Progenitor cell of endocrine pancreas (in vitro differentiated cells): ENCODE measurements at regions not wholly inside any gene's neighbourhood (a gene's known extent, or its start where the extent isn't known, plus 50 kb on each side); places are given as distances from the start of the nearest gene placed in this dataset.
"Not testable (repeated sequence)": the region's sequence is repeated elsewhere in the genome, so short reads cannot be mapped to it uniquely, and the experiment has no call there.

Experiments
- DNase-seq: peaks from one replicate; pipeline ENCODE4 v3.0.0; 2021; ENCODE audit warnings: low spot score; ENCODE audit not compliant: unreplicated experiment
- H3K27ac Mint-ChIP-seq: 2 replicates; pipeline ENCODE4 v1.8.0; 2021; ENCODE audit warnings: mild to moderate bottlenecking, moderate library complexity, mixed read lengths
- H3K27me3 Mint-ChIP-seq: 2 replicates; pipeline ENCODE4 v1.8.0; 2021; ENCODE audit warnings: mixed read lengths
- H3K36me3 Mint-ChIP-seq: 2 replicates; pipeline ENCODE4 v1.8.0; 2022; ENCODE audit warnings: mixed read lengths; ENCODE audit not compliant: insufficient read depth
- H3K4me1 Mint-ChIP-seq: 2 replicates; pipeline ENCODE4 v1.8.0; 2021; ENCODE audit warnings: low read depth, mixed read lengths
- H3K4me3 Mint-ChIP-seq: 2 replicates; pipeline ENCODE4 v1.8.0; 2021; ENCODE audit warnings: low read depth, mild to moderate bottlenecking, moderate library complexity, mixed read lengths
- H3K9me3 Mint-ChIP-seq: 2 replicates; pipeline ENCODE4 v1.8.0; 2021; ENCODE audit warnings: low read depth, mixed read lengths

DNA sequence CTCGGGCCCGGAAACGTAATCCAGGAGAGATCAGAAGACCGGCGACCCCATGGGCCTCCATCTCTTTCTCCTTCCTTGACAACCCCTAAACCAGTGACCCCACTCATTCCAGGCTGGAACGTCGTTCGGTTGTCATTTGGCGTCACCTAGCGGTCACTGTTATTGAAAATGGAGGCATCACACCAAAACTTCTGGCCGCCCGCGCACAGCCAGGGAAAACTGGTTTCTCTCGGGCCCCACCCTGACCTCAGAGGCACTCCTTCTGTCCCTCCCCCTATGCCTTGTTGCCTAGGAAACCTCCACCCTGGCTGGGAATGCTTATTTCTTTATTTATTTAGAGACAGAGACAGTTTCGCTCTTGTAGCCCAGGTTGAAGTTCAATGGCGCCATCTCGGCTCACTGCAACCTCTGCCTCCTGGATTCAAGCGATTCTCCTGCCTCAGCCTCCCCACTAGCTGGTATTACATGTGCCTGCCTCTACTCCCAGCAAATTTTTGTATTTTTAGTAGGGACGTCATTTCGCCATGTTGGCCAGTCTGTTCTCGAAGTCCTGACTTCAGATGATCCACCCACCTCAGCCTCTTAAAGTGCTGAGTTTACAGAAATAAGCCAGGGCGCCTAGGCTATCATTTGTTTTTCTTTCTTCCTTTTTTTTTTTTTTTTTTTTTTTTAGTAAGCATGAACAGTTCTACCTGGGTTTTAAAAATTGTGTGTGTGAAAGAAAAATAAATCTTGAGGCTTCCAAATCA, 2144.1 kb upstream of the TPTE start:
- H3K4me1 Mint-ChIP-seq, DNase-seq, H3K4me3 Mint-ChIP-seq, H3K27me3 Mint-ChIP-seq, H3K36me3 Mint-ChIP-seq, H3K9me3 Mint-ChIP-seq, H3K27ac Mint-ChIP-seq: not testable (repeated sequence)

DNA sequence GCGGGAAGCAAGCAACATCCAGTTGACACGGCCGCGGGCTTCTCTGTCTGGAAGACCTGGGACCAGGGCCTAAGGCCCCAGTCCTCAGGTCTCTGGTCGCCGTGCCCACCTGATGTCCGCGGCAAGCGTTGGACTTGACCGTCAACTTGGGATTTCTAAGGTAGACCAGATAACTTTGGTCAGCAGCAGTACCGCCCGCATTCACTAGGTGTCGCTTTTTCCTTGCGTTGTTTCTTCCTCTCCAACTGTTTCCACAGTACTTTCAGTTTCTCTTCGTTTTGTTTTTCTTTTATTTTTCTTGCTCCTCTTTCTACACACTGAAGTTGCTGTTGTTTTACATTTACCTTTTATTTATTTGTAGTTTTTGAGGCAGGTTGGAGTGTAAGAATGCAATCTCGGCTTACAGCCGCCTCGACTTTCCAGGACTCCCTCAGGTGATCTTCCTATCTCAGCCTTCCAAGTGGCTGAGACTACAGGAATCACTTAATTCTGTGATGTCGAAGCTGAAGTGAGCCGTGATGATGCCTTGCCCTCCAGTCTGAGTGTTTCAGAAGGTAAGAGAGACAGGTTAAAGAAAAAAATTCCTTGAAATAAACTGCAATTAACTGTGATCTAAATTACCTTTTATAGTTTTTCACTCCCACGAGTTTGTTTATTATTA, 2140.8 kb upstream of the TPTE start:
- H3K27me3 Mint-ChIP-seq, H3K27ac Mint-ChIP-seq, H3K4me3 Mint-ChIP-seq, H3K4me1 Mint-ChIP-seq, H3K9me3 Mint-ChIP-seq, DNase-seq, H3K36me3 Mint-ChIP-seq: not testable (repeated sequence)

DNA sequence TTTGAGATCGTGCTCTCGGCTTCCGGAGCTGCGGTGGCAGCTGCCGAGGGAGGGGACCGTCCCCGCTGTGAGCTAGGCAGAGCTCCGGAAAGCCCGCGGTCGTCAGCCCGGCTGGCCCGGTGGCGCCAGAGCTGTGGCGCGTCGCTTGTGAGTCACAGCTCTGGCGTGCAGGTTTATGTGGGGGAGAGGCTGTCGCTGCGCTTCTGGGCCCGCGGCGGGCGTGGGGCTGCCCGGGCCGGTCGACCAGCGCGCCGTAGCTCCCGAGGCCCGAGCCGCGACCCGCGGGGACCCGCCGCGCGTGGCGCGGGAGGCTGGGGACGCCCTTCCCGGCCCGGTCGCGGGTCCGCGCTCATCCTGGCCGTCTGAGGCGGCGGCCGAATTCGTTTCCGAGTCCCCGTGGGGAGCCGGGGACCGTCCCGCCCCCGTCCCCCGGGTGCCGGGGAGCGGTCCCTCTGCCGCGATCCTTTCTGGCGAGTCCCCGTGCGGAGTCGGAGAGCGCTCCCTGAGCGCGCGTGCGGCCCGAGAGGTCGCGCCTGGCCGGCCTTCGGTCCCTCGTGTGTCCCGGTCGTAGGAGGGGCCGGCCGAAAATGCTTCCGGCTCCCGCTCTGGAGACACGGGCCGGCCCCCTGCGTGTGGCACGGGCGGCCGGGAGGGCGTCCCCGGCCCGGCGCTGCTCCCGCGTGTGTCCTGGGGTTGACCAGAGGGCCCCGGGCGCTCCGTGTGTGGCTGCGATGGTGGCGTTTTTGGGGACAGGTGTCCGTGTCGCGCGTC, 2133.0 kb upstream of the TPTE start:
- H3K9me3 Mint-ChIP-seq, H3K4me3 Mint-ChIP-seq: not testable (repeated sequence)

DNA sequence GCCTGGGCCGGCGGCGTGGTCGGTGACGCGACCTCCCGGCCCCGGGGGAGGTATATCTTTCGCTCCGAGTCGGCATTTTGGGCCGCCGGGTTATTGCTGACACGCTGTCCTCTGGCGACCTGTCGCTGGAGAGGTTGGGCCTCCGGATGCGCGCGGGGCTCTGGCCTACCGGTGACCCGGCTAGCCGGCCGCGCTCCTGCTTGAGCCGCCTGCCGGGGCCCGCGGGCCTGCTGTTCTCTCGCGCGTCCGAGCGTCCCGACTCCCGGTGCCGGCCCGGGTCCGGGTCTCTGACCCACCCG, 2132.5 kb upstream of the TPTE start:
- H3K27me3 Mint-ChIP-seq, H3K27ac Mint-ChIP-seq, H3K4me3 Mint-ChIP-seq, H3K9me3 Mint-ChIP-seq, H3K36me3 Mint-ChIP-seq, DNase-seq, H3K4me1 Mint-ChIP-seq: not testable (repeated sequence)

More for the DNA sequence above, 2133.0 kb upstream of the TPTE start:
- not testable (repeated sequence) for H3K4me1 Mint-ChIP-seq, H3K27me3 Mint-ChIP-seq, H3K27ac Mint-ChIP-seq, DNase-seq, H3K36me3 Mint-ChIP-seq

DNA sequence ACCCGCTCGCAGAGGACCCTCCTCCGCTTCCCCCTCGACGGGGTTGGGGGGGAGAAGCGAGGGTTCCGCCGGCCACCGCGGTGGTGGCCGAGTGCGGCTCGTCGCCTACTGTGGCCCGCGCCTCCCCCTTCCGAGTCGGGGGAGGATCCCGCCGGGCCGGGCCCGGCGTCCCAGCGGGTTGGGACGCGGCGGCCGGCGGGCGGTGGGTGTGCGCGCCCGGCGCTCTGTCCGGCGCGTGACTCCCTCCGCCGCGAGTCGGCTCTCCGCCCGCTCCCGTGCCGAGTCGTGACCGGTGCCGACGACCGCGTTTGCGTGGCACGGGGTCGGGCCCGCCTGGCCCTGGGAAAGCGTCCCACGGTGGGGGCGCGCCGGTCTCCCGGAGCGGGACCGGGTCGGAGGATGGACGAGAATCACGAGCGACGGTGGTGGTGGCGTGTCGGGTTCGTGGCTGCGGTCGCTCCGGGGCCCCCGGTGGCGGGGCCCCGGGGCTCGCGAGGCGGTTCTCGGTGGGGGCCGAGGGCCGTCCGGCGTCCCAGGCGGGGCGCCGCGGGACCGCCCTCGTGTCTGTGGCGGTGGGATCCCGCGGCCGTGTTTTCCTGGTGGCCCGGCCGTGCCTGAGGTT, 2130.7 kb upstream of the TPTE start:
- not testable (repeated sequence) for H3K4me3 Mint-ChIP-seq, H3K4me1 Mint-ChIP-seq, H3K9me3 Mint-ChIP-seq, H3K36me3 Mint-ChIP-seq, H3K27me3 Mint-ChIP-seq, DNase-seq, H3K27ac Mint-ChIP-seq

DNA sequence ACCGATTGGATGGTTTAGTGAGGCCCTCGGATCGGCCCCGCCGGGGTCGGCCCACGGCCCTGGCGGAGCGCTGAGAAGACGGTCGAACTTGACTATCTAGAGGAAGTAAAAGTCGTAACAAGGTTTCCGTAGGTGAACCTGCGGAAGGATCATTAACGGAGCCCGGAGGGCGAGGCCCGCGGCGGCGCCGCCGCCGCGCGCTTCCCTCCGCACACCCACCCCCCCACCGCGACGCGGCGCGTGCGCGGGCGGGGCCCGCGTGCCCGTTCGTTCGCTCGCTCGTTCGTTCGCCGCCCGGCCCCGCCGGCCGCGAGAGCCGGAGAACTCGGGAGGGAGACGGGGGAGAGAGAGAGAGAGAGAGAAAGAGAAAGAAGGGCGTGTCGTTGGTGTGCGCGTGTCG, 2127.0 kb upstream of the TPTE start:
- H3K36me3 Mint-ChIP-seq, H3K4me1 Mint-ChIP-seq, H3K4me3 Mint-ChIP-seq, H3K27ac Mint-ChIP-seq, DNase-seq, H3K9me3 Mint-ChIP-seq, H3K27me3 Mint-ChIP-seq: not testable (repeated sequence)

DNA sequence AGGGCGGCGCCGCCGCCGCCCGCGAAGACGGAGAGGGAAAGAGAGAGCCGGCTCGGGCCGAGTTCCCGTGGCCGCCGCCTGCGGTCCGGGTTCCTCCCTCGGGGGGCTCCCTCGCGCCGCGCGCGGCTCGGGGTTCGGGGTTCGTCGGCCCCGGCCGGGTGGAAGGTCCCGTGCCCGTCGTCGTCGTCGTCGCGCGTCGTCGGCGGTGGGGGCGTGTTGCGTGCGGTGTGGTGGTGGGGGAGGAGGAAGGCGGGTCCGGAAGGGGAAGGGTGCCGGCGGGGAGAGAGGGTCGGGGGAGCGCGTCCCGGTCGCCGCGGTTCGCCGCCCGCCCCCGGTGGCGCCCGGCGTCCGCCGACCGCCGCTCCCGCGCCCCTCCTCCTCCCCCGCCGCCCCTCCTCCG, 2125.4 kb upstream of the TPTE start:
- H3K27me3 Mint-ChIP-seq, H3K36me3 Mint-ChIP-seq, H3K9me3 Mint-ChIP-seq, H3K27ac Mint-ChIP-seq, DNase-seq, H3K4me1 Mint-ChIP-seq, H3K4me3 Mint-ChIP-seq: not testable (repeated sequence)

DNA sequence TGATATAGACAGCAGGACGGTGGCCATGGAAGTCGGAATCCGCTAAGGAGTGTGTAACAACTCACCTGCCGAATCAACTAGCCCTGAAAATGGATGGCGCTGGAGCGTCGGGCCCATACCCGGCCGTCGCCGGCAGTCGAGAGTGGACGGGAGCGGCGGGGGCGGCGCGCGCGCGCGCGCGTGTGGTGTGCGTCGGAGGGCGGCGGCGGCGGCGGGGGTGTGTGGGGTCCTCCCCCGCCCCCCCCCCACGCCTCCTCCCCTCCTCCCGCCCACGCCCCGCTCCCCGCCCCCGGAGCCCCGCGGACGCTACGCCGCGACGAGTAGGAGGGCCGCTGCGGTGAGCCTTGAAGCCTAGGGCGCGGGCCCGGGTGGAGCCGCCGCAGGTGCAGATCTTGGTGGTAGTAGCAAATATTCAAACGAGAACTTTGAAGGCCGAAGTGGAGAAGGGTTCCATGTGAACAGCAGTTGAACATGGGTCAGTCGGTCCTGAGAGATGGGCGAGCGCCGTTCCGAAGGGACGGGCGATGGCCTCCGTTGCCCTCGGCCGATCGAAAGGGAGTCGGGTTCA, 2122.4 kb upstream of the TPTE start:
- not testable (repeated sequence) for H3K27ac Mint-ChIP-seq, H3K4me3 Mint-ChIP-seq, H3K27me3 Mint-ChIP-seq, DNase-seq, H3K9me3 Mint-ChIP-seq, H3K4me1 Mint-ChIP-seq, H3K36me3 Mint-ChIP-seq

DNA sequence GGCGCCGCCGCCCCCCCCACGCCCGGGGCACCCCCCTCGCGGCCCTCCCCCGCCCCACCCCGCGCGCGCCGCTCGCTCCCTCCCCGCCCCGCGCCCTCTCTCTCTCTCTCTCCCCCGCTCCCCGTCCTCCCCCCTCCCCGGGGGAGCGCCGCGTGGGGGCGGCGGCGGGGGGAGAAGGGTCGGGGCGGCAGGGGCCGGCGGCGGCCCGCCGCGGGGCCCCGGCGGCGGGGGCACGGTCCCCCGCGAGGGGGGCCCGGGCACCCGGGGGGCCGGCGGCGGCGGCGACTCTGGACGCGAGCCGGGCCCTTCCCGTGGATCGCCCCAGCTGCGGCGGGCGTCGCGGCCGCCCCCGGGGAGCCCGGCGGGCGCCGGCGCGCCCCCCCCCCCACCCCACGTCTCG, 2121.5 kb upstream of the TPTE start:
- not testable (repeated sequence) for H3K9me3 Mint-ChIP-seq, H3K27ac Mint-ChIP-seq, H3K4me1 Mint-ChIP-seq, DNase-seq, H3K27me3 Mint-ChIP-seq, H3K4me3 Mint-ChIP-seq, H3K36me3 Mint-ChIP-seq

DNA sequence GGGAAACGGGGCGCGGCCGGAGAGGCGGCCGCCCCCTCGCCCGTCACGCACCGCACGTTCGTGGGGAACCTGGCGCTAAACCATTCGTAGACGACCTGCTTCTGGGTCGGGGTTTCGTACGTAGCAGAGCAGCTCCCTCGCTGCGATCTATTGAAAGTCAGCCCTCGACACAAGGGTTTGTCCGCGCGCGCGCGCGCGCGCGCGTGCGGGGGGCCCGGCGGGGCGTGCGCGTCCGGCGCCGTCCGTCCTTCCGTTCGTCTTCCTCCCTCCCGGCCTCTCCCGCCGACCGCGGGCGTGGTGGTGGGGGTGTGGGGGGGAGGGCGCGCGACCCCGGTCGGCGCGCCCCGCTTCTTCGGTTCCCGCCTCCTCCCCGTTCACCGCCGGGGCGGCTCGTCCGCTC, 2119.6 kb upstream of the TPTE start:
- H3K4me3 Mint-ChIP-seq, H3K36me3 Mint-ChIP-seq, H3K27ac Mint-ChIP-seq, H3K27me3 Mint-ChIP-seq, H3K4me1 Mint-ChIP-seq, H3K9me3 Mint-ChIP-seq, DNase-seq: not testable (repeated sequence)

DNA sequence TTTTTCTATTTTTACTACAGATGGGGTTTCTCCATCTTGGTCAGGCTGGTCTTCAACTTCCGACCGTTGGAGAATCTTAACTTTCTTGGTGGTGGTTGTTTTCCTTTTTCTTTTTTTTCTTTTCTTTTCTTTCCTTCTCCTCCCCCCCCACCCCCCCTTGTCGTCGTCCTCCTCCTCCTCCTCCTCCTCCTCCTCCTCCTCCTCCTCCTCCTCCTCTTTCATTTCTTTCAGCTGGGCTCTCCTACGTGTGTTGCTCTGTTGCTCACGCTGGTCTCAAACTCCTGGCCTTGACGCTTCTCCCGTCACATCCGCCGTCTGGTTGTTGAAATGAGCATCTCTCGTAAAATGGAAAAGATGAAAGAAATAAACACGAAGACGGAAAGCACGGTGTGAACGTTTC, 2115.1 kb upstream of the TPTE start:
- H3K9me3 Mint-ChIP-seq, H3K27me3 Mint-ChIP-seq, H3K4me3 Mint-ChIP-seq, H3K27ac Mint-ChIP-seq, H3K36me3 Mint-ChIP-seq, H3K4me1 Mint-ChIP-seq, DNase-seq: not testable (repeated sequence)

DNA sequence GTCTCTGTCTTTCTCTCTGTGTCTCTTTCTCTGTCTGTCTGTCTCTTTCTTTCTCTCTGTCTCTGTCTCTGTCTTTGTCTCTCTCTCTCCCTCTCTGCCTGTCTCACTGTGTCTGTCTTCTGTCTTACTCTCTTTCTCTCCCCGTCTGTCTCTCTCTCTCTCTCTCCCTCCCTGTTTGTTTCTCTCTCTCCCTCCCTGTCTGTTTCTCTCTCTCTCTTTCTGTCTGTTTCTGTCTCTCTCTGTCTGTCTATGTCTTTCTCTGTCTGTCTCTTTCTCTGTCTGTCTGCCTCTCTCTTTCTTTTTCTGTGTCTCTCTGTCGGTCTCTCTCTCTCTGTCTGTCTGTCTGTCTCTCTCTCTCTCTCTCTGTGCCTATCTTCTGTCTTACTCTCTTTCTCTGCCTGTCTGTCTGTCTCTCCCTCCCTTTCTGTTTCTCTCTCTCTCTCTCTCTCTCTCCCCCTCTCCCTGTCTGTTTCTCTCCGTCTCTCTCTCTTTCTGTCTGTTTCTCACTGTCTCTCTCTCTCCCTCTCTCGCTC, 2110.2 kb upstream of the TPTE start:
- not testable (repeated sequence) for H3K27me3 Mint-ChIP-seq, DNase-seq, H3K9me3 Mint-ChIP-seq, H3K4me1 Mint-ChIP-seq, H3K4me3 Mint-ChIP-seq, H3K36me3 Mint-ChIP-seq
- peak overlapping the region; percentile 91 for H3K27ac Mint-ChIP-seq
